PC-3 (cell line): ENCODE measurements at regions not wholly inside any gene's neighbourhood (a gene's known extent, or its start where the extent isn't known, plus 50 kb on each side); places are given as distances from the start of the nearest gene placed in this dataset.

Experiments used
- ATAC-seq: fragments of 200-7000 bp; cut with Tn5 transposase; 2 replicates; pipeline ENCODE4 v1.9.1; 2020; ENCODE audit warnings: mild to moderate bottlenecking, moderate library complexity
- BruUV-seq: library from RNA; stranded (reverse); fragments of 400-500 nt; replicated peaks from 2 replicates; lab custom pipeline; 2021; lab: Mats Ljungman, UMichigan
- CTCF ChIA-PET: fragments of 300-600 bp; sonication (Branson Sonifier 250); formaldehyde crosslinking; loops from one replicate; lab custom pipeline; 2022; ENCODE audit warnings: antibody characterized with exemption; lab: Charles Lee
- POLR2A ChIA-PET: fragments of 300-600 bp; sonication (Branson Sonifier 250); formaldehyde crosslinking; loops from one replicate; lab custom pipeline; 2022; ENCODE audit warnings: antibody characterized with exemption; ENCODE audit not compliant: unreplicated experiment; lab: Charles Lee
- DNase-seq: peaks from one replicate; pipeline ENCODE4 v3.0.0-alpha.2; 2015
- H2AFZ ChIP-seq: fragments of 300-600 bp; sonication (generic); 2 replicates; pipeline ENCODE4 v1.6.0; 2016; ENCODE audit warnings: antibody characterized with exemption, low read length
- H3F3A ChIP-seq: fragments of 300-600 bp; sonication (generic); one replicate; pipeline ENCODE4 v1.6.0; 2017; ENCODE audit warnings: antibody characterized with exemption, low read length, control low read depth, mild to moderate bottlenecking; ENCODE audit not compliant: unreplicated experiment
- H3K27ac ChIP-seq: fragments of 300-600 bp; sonication (generic); 2 replicates; pipeline ENCODE4 v1.5.1; 2016; ENCODE audit warnings: mild to moderate bottlenecking, low read length
- H3K27me3 ChIP-seq: fragments of 300-600 bp; sonication (generic); 2 replicates; pipeline ENCODE4 v1.6.1; 2016; ENCODE audit warnings: low read length, mixed read lengths
- H3K36me3 ChIP-seq: fragments of 300-600 bp; sonication (generic); 2 replicates; pipeline ENCODE4 v1.6.1; 2016; ENCODE audit warnings: low read depth, mixed run types, low read length, mixed read lengths
- H3K4me1 ChIP-seq: fragments of 300-600 bp; sonication (generic); 2 replicates; pipeline ENCODE4 v1.5.1; 2016; ENCODE audit warnings: low read length; ENCODE audit not compliant: insufficient read depth
- H3K4me2 ChIP-seq: fragments of 300-600 bp; sonication (generic); 2 replicates; pipeline ENCODE4 v1.6.0; 2016; ENCODE audit warnings: low read length
- H3K4me3 ChIP-seq: fragments of 300-600 bp; sonication (generic); 2 replicates; pipeline ENCODE4 v1.5.1; 2016; ENCODE audit warnings: mild to moderate bottlenecking, low read length, mixed read lengths
- H3K79me2 ChIP-seq: fragments of 300-600 bp; sonication (generic); 2 replicates; pipeline ENCODE4 v1.6.1; 2017; ENCODE audit warnings: low read length, mixed read lengths
- H3K9ac ChIP-seq: fragments of 300-600 bp; sonication (generic); 2 replicates; pipeline ENCODE4 v1.6.0; 2016; ENCODE audit warnings: mild to moderate bottlenecking, low read length
- H3K9me2 ChIP-seq: fragments of 300-600 bp; sonication (generic); replicated peaks from 2 replicates; pipeline ENCODE4 v1.6.1; 2016; ENCODE audit warnings: mixed run types, low read length, mixed read lengths
- H3K9me3 ChIP-seq: fragments of 300-600 bp; sonication (generic); 2 replicates; pipeline ENCODE4 v1.6.1; 2016; ENCODE audit warnings: low read length, mixed read lengths
- H4K20me1 ChIP-seq: fragments of 300-600 bp; sonication (generic); 2 replicates; pipeline ENCODE4 v1.6.1; 2016; ENCODE audit warnings: low read length, mixed read lengths
- EZH2 ChIP-seq: fragments of 300-600 bp; sonication (generic); IDR thresholded peaks from one replicate; pipeline ENCODE4 v1.6.1; 2017; ENCODE audit warnings: antibody characterized with exemption, mild to moderate bottlenecking, low read length; ENCODE audit not compliant: unreplicated experiment
- EZH2phosphoT487 ChIP-seq: fragments of 300-600 bp; sonication (generic); IDR thresholded peaks from 2 replicates; pipeline ENCODE4 v1.6.1; 2018; ENCODE audit warnings: mild to moderate bottlenecking, antibody characterized with exemption, low read length, borderline replicate concordance
- intact Hi-C: fragments of 100-400 bp; cut with micrococcal nuclease; formaldehyde crosslinking; loops from 2 replicates; pipeline ENCODE4 v1.9.0; 2023
- TF ChIP-seq, protein P1 (sequence below): fragments of 300-600 bp; sonication (generic); conservative IDR thresholded peaks from 2 replicates; pipeline ENCODE4 v1.5.1; 2017; ENCODE audit warnings: antibody characterized with exemption, low read depth, mild to moderate bottlenecking, low read length

GRCh38 chr10:123323884-123324283 is 169.7 kb downstream of the BUB3 start:
- H3K27ac ChIP-seq = no peak overlapping the region
- no peak for ATAC-seq
- H3K9ac ChIP-seq = no peak overlapping the region
- no peaks in the 10 kb centered on the region for H4K20me1 ChIP-seq
- H3K79me2 ChIP-seq = no peaks in the 10 kb centered on the region
- H3K9me3 ChIP-seq = no peaks in the 10 kb centered on the region
- no peaks in the 10 kb centered on the region for H3F3A ChIP-seq
- no peak overlapping the region for H3K4me3 ChIP-seq
- POLR2A ChIA-PET = no interaction called here
- CTCF ChIA-PET = no interaction called here
- peaks cover 4% of the 10 kb centered on the region; the same call in 1 of the 2 replicates for H3K4me1 ChIP-seq
- BruUV-seq = no TSS peak
- TF ChIP-seq EZH2 = no peak
- TF ChIP-seq, protein P1, sequence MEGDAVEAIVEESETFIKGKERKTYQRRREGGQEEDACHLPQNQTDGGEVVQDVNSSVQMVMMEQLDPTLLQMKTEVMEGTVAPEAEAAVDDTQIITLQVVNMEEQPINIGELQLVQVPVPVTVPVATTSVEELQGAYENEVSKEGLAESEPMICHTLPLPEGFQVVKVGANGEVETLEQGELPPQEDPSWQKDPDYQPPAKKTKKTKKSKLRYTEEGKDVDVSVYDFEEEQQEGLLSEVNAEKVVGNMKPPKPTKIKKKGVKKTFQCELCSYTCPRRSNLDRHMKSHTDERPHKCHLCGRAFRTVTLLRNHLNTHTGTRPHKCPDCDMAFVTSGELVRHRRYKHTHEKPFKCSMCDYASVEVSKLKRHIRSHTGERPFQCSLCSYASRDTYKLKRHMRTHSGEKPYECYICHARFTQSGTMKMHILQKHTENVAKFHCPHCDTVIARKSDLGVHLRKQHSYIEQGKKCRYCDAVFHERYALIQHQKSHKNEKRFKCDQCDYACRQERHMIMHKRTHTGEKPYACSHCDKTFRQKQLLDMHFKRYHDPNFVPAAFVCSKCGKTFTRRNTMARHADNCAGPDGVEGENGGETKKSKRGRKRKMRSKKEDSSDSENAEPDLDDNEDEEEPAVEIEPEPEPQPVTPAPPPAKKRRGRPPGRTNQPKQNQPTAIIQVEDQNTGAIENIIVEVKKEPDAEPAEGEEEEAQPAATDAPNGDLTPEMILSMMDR = no peak
- TF ChIP-seq EZH2phosphoT487 = no peak
- H3K27me3 ChIP-seq = no peaks in the 10 kb centered on the region
- no peak overlapping the region for H3K4me2 ChIP-seq
- intact Hi-C loops = no loop called here
- DNase-seq = no peak
- H2AFZ ChIP-seq = no peak overlapping the region
- no peaks in the 10 kb centered on the region for H3K9me2 ChIP-seq
- no peaks in the 10 kb centered on the region for H3K36me3 ChIP-seq

DNA sequence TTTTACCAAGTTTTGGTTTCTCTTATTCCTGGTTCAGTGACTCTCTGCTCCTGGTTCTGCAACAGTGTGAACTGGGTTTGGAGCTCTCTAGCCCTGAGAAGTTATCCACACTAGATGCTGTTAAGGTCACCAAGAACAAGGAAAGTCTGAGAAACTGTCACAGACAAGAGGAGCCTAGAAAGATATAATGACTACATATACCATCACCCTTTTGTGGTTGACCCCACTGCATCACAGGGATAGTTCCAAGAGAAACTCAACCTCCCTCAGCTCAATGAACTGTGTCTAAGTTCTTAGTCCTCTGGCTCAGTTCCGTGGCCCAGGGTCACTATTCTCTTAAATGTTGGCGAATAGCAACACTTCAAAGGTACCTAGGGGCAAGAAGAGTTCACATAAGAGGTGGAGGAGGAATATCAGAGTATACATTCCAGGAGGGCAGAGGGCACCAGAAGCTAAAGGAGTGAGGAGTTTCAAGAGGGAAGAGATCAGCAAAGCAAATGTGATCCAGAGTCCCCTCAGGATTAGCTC is 171.5 kb downstream of the BUB3 start:
- Histone ChIP-seq H3K36me3 (no peaks in the 10 kb centered on the region), H3K9me3 (no peaks in the 10 kb centered on the region), H3K79me2 (no peaks in the 10 kb centered on the region), H4K20me1 (no peaks in the 10 kb centered on the region), H3K27me3 (no peaks in the 10 kb centered on the region), H3K4me3 (no peak overlapping the region), H3F3A (no peaks in the 10 kb centered on the region), H3K9me2 (no peaks in the 10 kb centered on the region), H2AFZ (no peak overlapping the region), H3K4me2 (no peak overlapping the region), H3K9ac (no peak overlapping the region), H3K4me1 (peaks cover 4% of the 10 kb centered on the region; the same call in 1 of the 2 replicates), H3K27ac (no peak overlapping the region)
- intact Hi-C loops = no loop called here
- TF ChIP-seq EZH2 = no peak
- TF ChIP-seq, protein P1 = no peak
- TF ChIP-seq EZH2phosphoT487 = no peak
- CTCF ChIA-PET = no interaction called here
- POLR2A ChIA-PET = no interaction called here
- DNase-seq (no peak), ATAC-seq (no peak)
- no TSS peak for BruUV-seq

GRCh38 chr10:123326674-123327073 is 172.5 kb downstream of the BUB3 start:
- no peak overlapping the region for H3K9ac ChIP-seq
- BruUV-seq = no TSS peak
- H3K4me3 ChIP-seq = no peak overlapping the region
- no peak for TF ChIP-seq EZH2phosphoT487
- TF ChIP-seq, protein P1 = no peak
- no peak for TF ChIP-seq EZH2
- no peaks in the 10 kb centered on the region for H3K36me3 ChIP-seq
- H4K20me1 ChIP-seq = no peaks in the 10 kb centered on the region
- H3K4me1 ChIP-seq = peaks cover 10% of the 10 kb centered on the region
- H3K27ac ChIP-seq = no peak overlapping the region
- CTCF ChIA-PET = no interaction called here
- DNase-seq = no peak
- no peaks in the 10 kb centered on the region for H3K27me3 ChIP-seq
- no peak overlapping the region for H2AFZ ChIP-seq
- no peak for ATAC-seq
- intact Hi-C loops = no loop called here
- H3F3A ChIP-seq = no peaks in the 10 kb centered on the region
- H3K4me2 ChIP-seq = no peak overlapping the region
- H3K79me2 ChIP-seq = no peaks in the 10 kb centered on the region
- no peaks in the 10 kb centered on the region for H3K9me3 ChIP-seq
- POLR2A ChIA-PET = no interaction called here
- H3K9me2 ChIP-seq = no peaks in the 10 kb centered on the region
